ENCODE measurements at regions not wholly inside any gene's neighbourhood (a gene's known extent, or its start where the extent isn't known, plus 50 kb on each side); places are given as distances from the start of the nearest gene placed in this dataset.

- ChIA-PET CTCF (no interaction called here), POLR2A (no interaction called here)
- no peaks in the 10 kb centered on the region for H4K20me1 ChIP-seq (replicated peaks; ENCODE audit: control insufficient read depth, extremely low read depth, insufficient read depth, low read length)
- FAIRE-seq (no peak), DNase-seq (ENCODE audit: low read depth, low spot score) (no peak)
- H3K9ac ChIP-seq (replicated peaks; ENCODE audit: extremely low read depth, insufficient read depth, low read length): no peak overlapping the region
- no peaks in the 10 kb centered on the region for H3K9me1 ChIP-seq (replicated peaks; ENCODE audit: control insufficient read depth, extremely low read depth, insufficient read depth, low read length)
- H3K27me3 ChIP-seq (ENCODE audit: control insufficient read depth in 2 of 2, insufficient read depth in 2 of 2, low read length in 2 of 2): peaks cover 0 to 2% of the 10 kb centered on the region in 2 experiments
- H3K9me3 ChIP-seq (replicated peaks; ENCODE audit: control insufficient read depth, insufficient read depth, low read length): no peaks in the 10 kb centered on the region
- intact Hi-C loops (cut with micrococcal nuclease): no loop called here
- H3K4me3 ChIP-seq (replicated peaks in 1 of 3; ENCODE audit: insufficient read depth in 1 of 3, low read depth in 1 of 3, low read length in 3 of 3): no peak overlapping the region
- no peaks in the 10 kb centered on the region for H3K4me1 ChIP-seq (ENCODE audit: control insufficient read depth, extremely low read depth, insufficient read depth, low read length)
- H3K36me3 ChIP-seq (ENCODE audit: control insufficient read depth in 2 of 2, extremely low read depth in 1 of 2, insufficient read depth in 2 of 2, low read length in 2 of 2): no peaks in the 10 kb centered on the region
- H3K27ac ChIP-seq (ENCODE audit: insufficient read depth, low read depth, low read length): no peak overlapping the region
- H2AFZ ChIP-seq (ENCODE audit: low read depth, low read length): no peak overlapping the region
- no peaks in the 10 kb centered on the region for H3K79me2 ChIP-seq (ENCODE audit: control insufficient read depth, insufficient read depth, low read length)
- no peak overlapping the region for H3K4me2 ChIP-seq (ENCODE audit: insufficient read depth, low read length)
- dilution Hi-C loops (cut with MboI; ENCODE audit: extremely low pct_ligation_motif_present, low sequenced_read_pairs): no loop called here
- TF ChIP-seq CTCF (IDR thresholded peaks at IDR 0.05; ENCODE audit: extremely low read depth in 1 of 2, insufficient read depth in 1 of 2, low read depth in 1 of 2, low read length in 2 of 2): no peak
- TF ChIP-seq GATA2 (IDR thresholded peaks at IDR 0.05; ENCODE audit: insufficient read depth, insufficient read length, low read depth, low read length): no peak
- no peak for TF ChIP-seq JUN (IDR thresholded peaks at IDR 0.05; ENCODE audit: borderline replicate concordance, insufficient read depth, insufficient read length, low read depth)
- no peak for TF ChIP-seq EZH2 (IDR thresholded peaks at IDR 0.05; ENCODE audit: borderline replicate concordance, low read depth, low read length, severe bottlenecking)
- TF ChIP-seq POLR2AphosphoS5 (IDR thresholded peaks at IDR 0.05; ENCODE audit: insufficient read depth, low read depth, low read length): no peak
- no peak for TF ChIP-seq MYC (IDR thresholded peaks at IDR 0.05; ENCODE audit: low read depth, low read length)
- TF ChIP-seq POLR2A (IDR thresholded peaks at IDR 0.05; ENCODE audit: low read depth, low read length): no peak
- TF ChIP-seq FOS (IDR thresholded peaks at IDR 0.05; ENCODE audit: borderline replicate concordance, insufficient read depth, low read length): no peak
- no peak for TF ChIP-seq MAX (IDR thresholded peaks at IDR 0.05; ENCODE audit: insufficient read depth, insufficient read length)
- no TSS peak for BruUV-seq (replicated peaks)
Measured at GRCh38 chr12:77504466-77504865, 326.2 kb upstream of the NAV3 start.

Measured in endothelial cell of umbilical vein (primary cell).